ENCODE measurements at regions not wholly inside any gene's neighbourhood (a gene's known extent, or its start where the extent isn't known, plus 50 kb on each side); places are given as distances from the start of the nearest gene placed in this dataset.

- Mint-ChIP-seq H3K36me3 (ENCODE audit: low read depth) (no peaks in the 10 kb centered on the region), H3K27ac (no peak overlapping the region), H3K4me3 (no peak overlapping the region), H3K27me3 (ENCODE audit: insufficient read depth) (no peaks in the 10 kb centered on the region), H3K9me3 (no peaks in the 10 kb centered on the region), H3K4me1 (no peaks in the 10 kb centered on the region)
- Histone ChIP-seq H3K36me3 (ENCODE audit: control insufficient read depth, insufficient read depth, low read length) (no peaks in the 10 kb centered on the region), H3K27ac (ENCODE audit: low read depth, low read length) (no peak overlapping the region), H3K27me3 (ENCODE audit: control insufficient read depth, insufficient read depth, low read length, poor library complexity, severe bottlenecking) (no peaks in the 10 kb centered on the region), H3K9me3 (ENCODE audit: control insufficient read depth, low read length) (no peaks in the 10 kb centered on the region), H3K4me3 (ENCODE audit: low read length) (no peak overlapping the region), H3K4me1 (ENCODE audit: control insufficient read depth, insufficient read depth, low read length) (no peaks in the 10 kb centered on the region), H3K9ac (ENCODE audit: extremely low read depth, low read length, poor library complexity, severe bottlenecking) (no peak overlapping the region)
- 80 to 90% methylated on average over 1 to 3 of the region's 3 CpGs for WGBS, 2 experiments (ENCODE audit: insufficient coverage in 1 of 2, insufficient read length in 1 of 2)
- no peak for DNase-seq
- TF ChIP-seq, protein P1, sequence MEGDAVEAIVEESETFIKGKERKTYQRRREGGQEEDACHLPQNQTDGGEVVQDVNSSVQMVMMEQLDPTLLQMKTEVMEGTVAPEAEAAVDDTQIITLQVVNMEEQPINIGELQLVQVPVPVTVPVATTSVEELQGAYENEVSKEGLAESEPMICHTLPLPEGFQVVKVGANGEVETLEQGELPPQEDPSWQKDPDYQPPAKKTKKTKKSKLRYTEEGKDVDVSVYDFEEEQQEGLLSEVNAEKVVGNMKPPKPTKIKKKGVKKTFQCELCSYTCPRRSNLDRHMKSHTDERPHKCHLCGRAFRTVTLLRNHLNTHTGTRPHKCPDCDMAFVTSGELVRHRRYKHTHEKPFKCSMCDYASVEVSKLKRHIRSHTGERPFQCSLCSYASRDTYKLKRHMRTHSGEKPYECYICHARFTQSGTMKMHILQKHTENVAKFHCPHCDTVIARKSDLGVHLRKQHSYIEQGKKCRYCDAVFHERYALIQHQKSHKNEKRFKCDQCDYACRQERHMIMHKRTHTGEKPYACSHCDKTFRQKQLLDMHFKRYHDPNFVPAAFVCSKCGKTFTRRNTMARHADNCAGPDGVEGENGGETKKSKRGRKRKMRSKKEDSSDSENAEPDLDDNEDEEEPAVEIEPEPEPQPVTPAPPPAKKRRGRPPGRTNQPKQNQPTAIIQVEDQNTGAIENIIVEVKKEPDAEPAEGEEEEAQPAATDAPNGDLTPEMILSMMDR (conservative IDR thresholded peaks at IDR 0.05) = no peak
Measured at GRCh38 chr11:80937842-80938241, 1497.0 kb upstream of the TENM4 start.

DNA sequence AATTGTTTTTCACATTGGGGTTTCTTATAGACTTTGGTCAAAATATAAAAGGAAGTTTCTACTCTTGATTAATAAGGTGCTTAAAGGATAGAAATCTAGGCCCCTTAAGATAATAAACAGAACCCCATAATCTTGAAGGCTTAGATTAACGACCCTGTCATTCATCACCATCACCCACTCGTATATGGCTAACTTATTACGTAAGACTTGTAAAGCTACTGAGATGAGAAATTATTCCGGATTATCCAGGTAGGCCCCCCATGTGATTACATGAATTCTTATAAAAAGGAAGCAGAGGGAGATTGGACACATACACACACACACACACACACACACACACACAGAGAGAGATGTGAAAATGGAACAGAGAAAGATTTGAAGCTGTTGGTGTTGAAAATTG is 1489.2 kb upstream of the TENM4 start:
- 100% methylated on average over 2 to 4 of the region's 4 CpGs for WGBS, 2 experiments (ENCODE audit: insufficient coverage in 1 of 2, insufficient read length in 1 of 2)
- Mint-ChIP-seq H3K27ac (no peak overlapping the region), H3K27me3 (ENCODE audit: insufficient read depth) (no peaks in the 10 kb centered on the region), H3K36me3 (ENCODE audit: low read depth) (no peaks in the 10 kb centered on the region), H3K9me3 (no peaks in the 10 kb centered on the region), H3K4me3 (no peak overlapping the region), H3K4me1 (peaks cover 5% of the 10 kb centered on the region)
- Histone ChIP-seq H3K27me3 (ENCODE audit: control insufficient read depth, insufficient read depth, low read length, poor library complexity, severe bottlenecking) (no peaks in the 10 kb centered on the region), H3K4me3 (ENCODE audit: low read length) (no peak overlapping the region), H3K9ac (ENCODE audit: extremely low read depth, low read length, poor library complexity, severe bottlenecking) (no peak overlapping the region), H3K27ac (ENCODE audit: low read depth, low read length) (no peak overlapping the region), H3K36me3 (ENCODE audit: control insufficient read depth, insufficient read depth, low read length) (no peaks in the 10 kb centered on the region), H3K4me1 (ENCODE audit: control insufficient read depth, insufficient read depth, low read length) (no peaks in the 10 kb centered on the region), H3K9me3 (ENCODE audit: control insufficient read depth, low read length) (no peaks in the 10 kb centered on the region)
- no peak for DNase-seq
- TF ChIP-seq, protein P1 (conservative IDR thresholded peaks at IDR 0.05) = no peak

DNA sequence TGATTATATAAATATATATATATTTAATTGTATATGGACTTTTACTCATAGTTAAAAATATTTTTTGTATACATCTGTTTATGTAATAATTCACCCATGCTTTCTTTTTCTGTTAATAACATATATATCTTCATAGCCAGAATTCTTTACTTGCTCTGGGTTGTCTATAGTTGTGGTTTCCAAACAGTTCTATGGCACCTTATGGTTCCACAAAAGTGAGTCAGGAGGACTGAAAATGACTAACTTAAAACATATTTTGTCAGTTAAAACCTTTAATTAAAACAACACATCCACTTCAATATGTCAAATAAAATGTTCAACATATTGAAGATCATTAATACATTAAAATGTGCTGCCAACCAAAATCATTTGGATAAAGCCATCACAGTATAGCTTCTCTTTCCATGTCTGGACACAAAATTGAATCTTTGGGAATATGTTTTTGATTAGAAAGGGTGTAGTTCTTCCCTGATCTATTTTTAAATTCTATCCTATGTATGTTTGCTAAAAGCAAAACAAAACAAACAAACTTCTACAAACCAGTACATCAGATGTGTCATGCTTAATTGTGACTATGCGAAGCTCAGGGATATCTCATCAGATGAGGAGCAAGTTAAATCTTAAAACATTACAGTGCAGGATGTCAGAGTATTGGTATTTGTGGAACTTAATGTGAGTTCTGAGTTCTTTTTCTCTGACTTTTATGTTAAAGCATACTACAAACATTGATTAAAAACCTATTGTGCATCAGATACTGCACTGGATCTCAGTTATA is 1488.4 kb upstream of the TENM4 start:
- Histone ChIP-seq H3K4me1 (ENCODE audit: control insufficient read depth, insufficient read depth, low read length) (no peaks in the 10 kb centered on the region), H3K9me3 (ENCODE audit: control insufficient read depth, low read length) (no peaks in the 10 kb centered on the region), H3K36me3 (ENCODE audit: control insufficient read depth, insufficient read depth, low read length) (no peaks in the 10 kb centered on the region), H3K27ac (ENCODE audit: low read depth, low read length) (no peak overlapping the region), H3K9ac (ENCODE audit: extremely low read depth, low read length, poor library complexity, severe bottlenecking) (no peak overlapping the region), H3K4me3 (ENCODE audit: low read length) (no peak overlapping the region), H3K27me3 (ENCODE audit: control insufficient read depth, insufficient read depth, low read length, poor library complexity, severe bottlenecking) (no peaks in the 10 kb centered on the region)
- H3K9me3 Mint-ChIP-seq = no peaks in the 10 kb centered on the region
- no peaks in the 10 kb centered on the region for H3K36me3 Mint-ChIP-seq (ENCODE audit: low read depth)
- H3K27ac Mint-ChIP-seq = no peak overlapping the region
- WGBS, 2 experiments (ENCODE audit: insufficient coverage in 1 of 2, insufficient read length in 1 of 2) = 100% methylated on average over 1 of the region's 1 CpG; no CpG with 5 or more reads in 1 of the 2 experiments
- TF ChIP-seq, protein P1 (conservative IDR thresholded peaks at IDR 0.05) = no peak
- H3K27me3 Mint-ChIP-seq (ENCODE audit: insufficient read depth) = no peaks in the 10 kb centered on the region
- H3K4me3 Mint-ChIP-seq = no peak overlapping the region
- H3K4me1 Mint-ChIP-seq = peaks cover 5% of the 10 kb centered on the region
- no peak for DNase-seq

All from endodermal cell (in vitro differentiated cells).